ENCODE measurements at regions not wholly inside any gene's neighbourhood (a gene's known extent, or its start where the extent isn't known, plus 50 kb on each side); places are given as distances from the start of the nearest gene placed in this dataset.
"Not testable (repeated sequence)": the region's sequence is repeated elsewhere in the genome, so short reads cannot be mapped to it uniquely, and the experiment has no call there.

DNA sequence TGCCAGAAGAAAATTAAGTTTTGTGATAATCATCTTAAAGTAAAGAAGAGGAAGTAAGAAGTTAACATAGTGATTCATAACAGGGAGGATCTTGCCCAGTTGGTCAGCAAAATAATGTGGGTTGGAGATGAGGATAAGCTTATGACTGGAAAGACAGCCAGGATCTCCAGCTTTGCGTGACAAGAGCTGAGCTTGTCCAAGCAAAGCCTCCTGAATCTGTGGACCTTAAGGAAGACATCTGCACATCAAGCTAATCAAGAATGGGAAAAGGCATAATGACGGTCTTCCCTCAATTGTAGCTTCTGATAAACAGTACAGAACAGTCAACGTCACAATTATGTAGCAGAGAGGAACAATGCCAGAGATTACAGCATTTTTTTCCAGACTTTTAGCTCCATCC lies 744.7 kb upstream of the GOT2 start:
- no peak overlapping the region for H3K4me3 ChIP-seq (replicated peaks in 1 of 2; ENCODE audit: low read depth in 2 of 2, low read length in 2 of 2)
- peak; percentile 0 to 13 for DNase-seq (ENCODE audit: low read depth in 2 of 2)
- TF ChIP-seq CTCF (IDR thresholded peaks at IDR 0.05; ENCODE audit: low read depth, low read length) = no peak

DNA sequence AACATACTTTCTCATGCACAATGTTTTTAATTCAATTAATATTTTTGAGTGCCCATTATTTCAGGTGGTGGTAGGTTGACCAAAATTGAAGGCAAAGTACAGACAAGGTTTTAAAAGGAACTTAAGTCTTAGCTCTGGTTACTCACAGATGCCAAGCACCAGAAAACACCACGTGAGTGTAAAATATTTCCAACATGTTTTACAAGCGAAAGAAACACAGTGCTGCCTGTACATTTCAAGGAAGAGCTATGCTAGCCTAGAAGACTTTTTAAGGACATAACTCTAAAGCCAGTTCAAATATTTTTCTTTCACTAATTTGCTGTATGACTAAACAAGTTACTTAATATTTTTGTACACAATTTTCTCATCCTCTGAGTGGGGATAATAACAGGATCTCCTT lies 736.4 kb upstream of the GOT2 start:
- peak in 1 of 2 donors; percentile 10 for DNase-seq (ENCODE audit: low read depth in 2 of 2)
- no peak overlapping the region for H3K4me3 ChIP-seq (replicated peaks in 1 of 2; ENCODE audit: low read depth in 2 of 2, low read length in 2 of 2)
- TF ChIP-seq CTCF (IDR thresholded peaks at IDR 0.05; ENCODE audit: low read depth, low read length) = no peak

DNA sequence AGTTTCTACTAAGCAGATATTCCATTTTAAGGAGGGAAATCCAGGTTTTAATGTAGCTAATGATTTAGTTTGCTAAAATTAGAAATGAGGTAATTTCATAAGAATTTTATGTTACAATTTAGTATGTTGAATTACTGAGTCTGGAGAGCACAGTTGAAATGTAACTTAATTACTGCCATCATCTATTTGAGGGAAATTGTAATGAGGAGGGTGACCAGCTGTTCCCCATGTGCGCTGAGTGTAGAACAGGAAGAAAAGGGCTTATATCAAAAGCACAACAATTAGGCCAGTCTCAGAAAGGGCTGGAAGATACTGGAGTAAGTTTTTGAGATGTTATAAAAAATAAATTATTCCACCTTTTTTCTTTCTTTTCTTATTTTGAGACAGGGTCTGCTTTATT lies 735.1 kb upstream of the GOT2 start:
- H3K4me3 ChIP-seq (replicated peaks in 1 of 2; ENCODE audit: low read depth in 2 of 2, low read length in 2 of 2) = no peak overlapping the region
- DNase-seq (ENCODE audit: low read depth in 2 of 2) = no peak
- TF ChIP-seq CTCF (IDR thresholded peaks at IDR 0.05; ENCODE audit: low read depth, low read length) = no peak

DNA sequence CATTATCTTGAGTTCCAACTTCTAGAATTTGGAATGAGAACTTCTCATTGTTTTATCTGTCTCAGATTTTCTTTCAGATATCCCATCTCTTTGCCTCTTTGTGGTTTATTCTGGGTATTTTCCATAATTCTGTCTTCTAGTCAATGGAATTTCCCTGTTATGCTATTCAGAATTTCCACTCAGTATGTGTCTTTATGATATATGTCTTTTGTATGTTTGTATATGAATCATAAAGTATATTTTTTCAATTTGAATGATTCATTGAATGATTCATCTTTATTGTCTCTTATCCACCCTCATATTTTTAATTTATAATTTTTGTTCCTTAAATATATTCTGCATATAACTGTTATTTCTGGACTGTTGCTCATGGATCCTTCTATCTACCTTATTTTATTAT lies 729.7 kb upstream of the GOT2 start:
- no peak for TF ChIP-seq CTCF (IDR thresholded peaks at IDR 0.05; ENCODE audit: low read depth, low read length)
- DNase-seq (ENCODE audit: low read depth in 2 of 2) = peak in 1 of 2 donors; percentile 37
- H3K4me3 ChIP-seq (replicated peaks in 1 of 2; ENCODE audit: low read depth in 2 of 2, low read length in 2 of 2) = no peak overlapping the region

DNA sequence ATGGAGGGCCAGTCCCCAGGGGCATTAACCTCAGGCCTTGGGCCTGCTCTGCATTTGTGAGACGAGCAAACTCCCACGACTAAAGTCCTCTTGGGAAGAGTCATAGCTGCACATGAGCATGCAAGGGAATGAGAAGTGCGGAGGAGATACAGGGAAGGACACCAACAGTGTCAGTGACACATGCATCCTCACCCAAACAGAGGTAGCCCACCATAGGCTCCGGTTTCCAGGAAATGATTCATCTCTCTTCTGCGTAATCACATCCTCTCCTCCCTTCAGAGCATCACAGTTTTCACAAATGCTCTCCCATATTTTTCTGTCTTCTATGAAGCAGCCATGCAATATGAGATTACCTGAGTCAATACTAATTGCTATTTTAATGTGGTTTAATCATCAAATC lies 725.7 kb upstream of the GOT2 start:
- no peak for TF ChIP-seq CTCF (IDR thresholded peaks at IDR 0.05; ENCODE audit: low read depth, low read length)
- DNase-seq (ENCODE audit: low read depth in 2 of 2) = peak in 1 of 2 donors; percentile 40
- no peak overlapping the region for H3K4me3 ChIP-seq (replicated peaks in 1 of 2; ENCODE audit: low read depth in 2 of 2, low read length in 2 of 2)

- TF ChIP-seq CTCF (IDR thresholded peaks at IDR 0.05; ENCODE audit: low read depth, low read length) = no peak
- DNase-seq (ENCODE audit: low read depth in 2 of 2) = no peak
- no peak overlapping the region for H3K4me3 ChIP-seq (replicated peaks in 1 of 2; ENCODE audit: low read depth in 2 of 2, low read length in 2 of 2)
These were observed 721.4 kb upstream of the GOT2 start for GRCh38 chr16:59455497-59455896.

DNA sequence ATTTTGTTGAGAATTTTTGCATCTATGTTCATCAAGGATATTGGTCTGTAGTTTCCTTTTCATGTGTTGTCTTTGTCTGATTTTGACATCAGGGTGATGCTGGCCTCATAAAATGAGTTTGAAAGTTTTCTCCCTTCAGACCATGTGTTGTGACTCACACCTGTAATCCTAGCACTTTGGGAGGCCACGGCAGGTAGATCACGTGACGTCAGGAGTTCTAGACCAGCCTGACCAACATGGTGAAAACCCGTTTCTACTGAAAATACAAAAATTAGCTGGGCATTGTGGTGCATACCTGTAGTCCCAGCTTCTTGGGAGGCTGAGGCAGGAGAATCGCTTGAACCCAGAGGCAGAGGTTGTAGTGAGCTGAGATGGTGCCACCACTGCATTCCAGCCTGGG lies 716.4 kb upstream of the GOT2 start:
- not testable (repeated sequence) for H3K4me3 ChIP-seq (replicated peaks in 1 of 2; ENCODE audit: low read depth in 2 of 2, low read length in 2 of 2); DNase-seq (ENCODE audit: low read depth in 2 of 2)
